ENCODE measurements at regions not wholly inside any gene's neighbourhood (a gene's known extent, or its start where the extent isn't known, plus 50 kb on each side); places are given as distances from the start of the nearest gene placed in this dataset.

GRCh38 chr2:133720429-133720828, 152.2 kb upstream of the NCKAP5 start:
- TF ChIP-seq CTCF (IDR thresholded peaks at IDR 0.05) (no peak), POLR2A (IDR thresholded peaks at IDR 0.05) (no peak)

Data from right lobe of liver (tissue), 4 donors.